ENCODE measurements at regions not wholly inside any gene's neighbourhood (a gene's known extent, or its start where the extent isn't known, plus 50 kb on each side); places are given as distances from the start of the nearest gene placed in this dataset.
"Not testable (repeated sequence)": the region's sequence is repeated elsewhere in the genome, so short reads cannot be mapped to it uniquely, and the experiment has no call there.

GRCh38 chr7:24395512-24395911 is 111.5 kb downstream of the NPY start:
- DNase-seq (ENCODE audit: low spot score), result no peak

GRCh38 chr7:24396387-24396786 is 112.4 kb downstream of the NPY start:
- DNase-seq (ENCODE audit: low spot score), result not testable (repeated sequence)

DNA sequence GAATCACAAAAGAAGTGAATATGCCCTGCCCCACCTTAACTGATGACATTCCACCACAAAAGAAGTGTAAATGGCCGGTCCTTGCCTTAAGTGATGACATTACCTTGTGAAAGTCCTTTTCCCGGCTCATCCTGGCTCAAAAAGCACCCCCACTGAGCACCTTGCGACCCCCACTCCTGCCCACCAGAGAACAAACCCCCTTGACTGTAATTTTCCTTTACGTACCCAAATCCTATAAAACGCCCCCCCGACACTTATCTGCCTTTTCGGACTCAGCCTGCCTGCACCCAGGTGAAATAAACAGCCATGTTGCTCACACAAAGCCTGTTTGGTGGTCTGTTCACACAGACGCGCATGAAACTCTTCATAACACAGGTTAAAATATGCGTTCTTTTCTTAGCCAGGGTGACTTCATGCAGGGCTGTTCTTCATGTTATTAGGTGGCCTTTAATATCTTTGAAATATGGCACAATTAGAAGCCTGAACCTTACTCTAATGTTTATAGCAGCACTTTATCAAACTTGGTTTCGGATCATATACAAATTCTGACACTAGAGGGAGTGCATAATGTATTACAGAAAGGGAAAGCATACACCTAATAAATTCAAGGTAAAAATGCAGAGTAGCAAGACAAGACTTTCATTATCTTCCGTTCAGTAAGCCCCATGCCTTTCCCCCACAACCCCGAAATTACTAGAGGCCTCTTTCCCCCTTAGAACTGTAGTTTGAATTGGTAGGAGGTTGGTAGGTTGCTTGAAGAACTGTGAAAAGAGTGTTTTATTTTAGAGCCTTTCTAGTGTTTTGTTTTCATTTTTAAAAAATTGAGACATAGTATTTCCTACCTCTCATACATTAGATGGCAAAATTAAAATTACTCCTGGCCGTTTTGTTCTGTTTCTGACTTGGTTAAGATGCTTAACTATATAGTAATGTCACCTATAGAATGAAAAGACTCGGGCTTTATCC is 117.9 kb downstream of the NPY start:
- DNase-seq (ENCODE audit: low spot score), result peak; percentile 62

DNA sequence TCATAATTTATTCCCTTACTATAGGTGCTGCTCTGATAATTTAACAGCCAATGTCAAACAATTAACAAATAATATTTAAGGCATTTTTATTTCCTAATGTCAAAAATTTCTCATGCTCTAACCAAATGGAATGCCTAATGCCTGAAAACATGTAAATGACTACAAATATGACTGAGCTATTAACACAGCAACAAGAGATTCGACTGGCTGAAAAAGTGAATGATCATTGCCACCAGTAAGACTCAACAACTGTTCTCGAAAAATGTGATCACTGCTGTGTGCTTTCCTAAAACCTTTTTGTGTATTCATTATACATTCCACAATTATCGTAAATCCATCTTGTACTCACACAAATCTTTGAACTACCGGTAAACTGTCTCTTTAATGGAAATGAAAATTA is 118.7 kb downstream of the NPY start:
- DNase-seq (ENCODE audit: low spot score), result no peak

DNA sequence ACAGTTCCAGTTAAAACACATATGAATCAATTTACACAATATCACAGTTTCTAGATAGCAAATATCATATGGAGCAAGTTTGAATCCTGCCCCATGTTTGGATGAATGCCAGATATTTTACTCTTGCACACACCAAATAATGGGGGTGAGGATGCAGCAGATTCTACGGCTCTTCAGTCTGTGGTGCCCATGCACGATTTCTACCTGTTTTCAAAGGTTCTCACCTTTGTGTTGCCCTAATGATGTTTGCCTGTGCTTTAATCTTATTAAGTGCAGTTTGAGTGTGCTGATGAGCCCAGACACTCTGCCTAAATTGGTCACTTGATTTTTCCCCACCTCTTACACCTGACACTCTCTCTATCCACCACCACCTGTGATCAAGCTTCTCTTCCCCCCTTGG is 119.6 kb downstream of the NPY start:
- DNase-seq (ENCODE audit: low spot score), result no peak

DNA sequence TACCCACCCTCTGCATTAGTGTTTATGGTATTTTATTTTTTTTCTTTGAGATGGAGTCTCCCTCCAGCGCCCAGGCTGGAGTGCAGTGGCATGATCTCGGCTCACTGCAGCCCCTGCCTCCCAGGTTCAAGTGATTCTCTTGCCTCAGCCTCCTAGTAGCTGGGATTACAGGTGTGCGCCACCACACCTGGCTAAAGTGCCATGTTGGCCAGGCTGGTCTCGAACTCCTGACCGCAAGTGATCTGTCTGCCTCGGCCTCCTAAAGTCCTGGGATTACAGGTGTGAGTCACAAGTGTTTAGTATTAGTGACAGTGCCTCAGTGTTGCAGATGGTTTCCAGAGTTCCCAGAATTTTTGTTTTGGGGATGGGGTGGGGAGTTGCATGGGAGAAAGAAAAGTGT is 120.3 kb downstream of the NPY start:
- no peak for DNase-seq (ENCODE audit: low spot score)

DNA sequence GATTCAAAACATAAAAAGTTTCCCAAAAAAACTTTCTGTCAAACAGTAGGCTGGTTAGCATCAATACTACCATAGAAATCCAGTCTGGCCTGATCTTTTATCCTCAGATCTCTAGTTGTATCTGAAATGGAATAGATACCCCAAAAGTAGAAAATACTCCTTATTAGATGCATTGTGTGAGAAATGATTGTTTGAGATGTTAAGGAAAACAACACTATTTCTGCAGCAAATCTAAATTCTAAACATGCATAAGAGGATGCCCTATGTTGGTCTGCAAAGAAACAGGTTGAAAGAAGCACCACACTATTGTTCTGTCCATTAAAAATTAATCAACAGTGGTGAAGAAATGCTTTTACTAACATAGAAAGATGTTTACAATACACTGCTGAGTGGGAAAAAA is 121.0 kb downstream of the NPY start:
- DNase-seq (ENCODE audit: low spot score), result no peak

DNA sequence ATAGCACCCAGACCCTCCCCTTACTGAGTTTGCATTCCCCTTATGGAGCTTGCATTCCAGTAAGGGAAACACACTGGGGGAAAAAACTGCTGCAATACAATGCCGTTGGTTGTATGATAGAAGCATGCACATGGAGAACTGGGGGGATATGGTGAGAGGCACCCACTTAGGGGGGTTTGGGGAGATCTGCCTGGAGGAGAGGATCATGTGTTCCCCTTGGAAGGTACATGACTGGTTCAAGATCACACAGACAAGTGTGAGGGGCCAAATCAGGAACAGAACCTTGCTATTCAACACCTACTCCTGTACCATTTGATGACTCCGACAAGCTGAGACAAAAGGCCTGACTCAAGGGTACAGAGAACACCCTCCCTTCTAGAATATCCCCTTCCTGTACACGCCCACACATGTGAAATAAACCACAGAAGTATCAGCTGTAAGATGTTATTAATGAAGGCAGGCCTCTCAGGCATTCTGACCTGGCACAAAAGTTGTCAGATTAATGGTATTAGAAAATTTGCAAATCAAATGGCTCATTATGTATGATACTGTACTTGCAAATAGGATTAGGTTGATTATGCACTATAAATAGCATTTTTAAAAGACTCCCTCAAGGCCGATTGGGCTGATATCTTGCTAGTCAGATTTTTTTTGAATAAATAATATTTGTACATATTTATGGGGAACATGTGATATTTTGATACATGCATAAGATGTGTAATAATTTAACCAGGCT is 122.2 kb downstream of the NPY start:
- no peak for DNase-seq (ENCODE audit: low spot score)

GRCh38 chr7:24406789-24407299 is 122.9 kb downstream of the NPY start:
- DNase-seq (ENCODE audit: low spot score), result no peak

- DNase-seq (ENCODE audit: low spot score), result no peak
Observed at GRCh38 chr7:24407965-24408364, 124.0 kb downstream of the NPY start.

DNA sequence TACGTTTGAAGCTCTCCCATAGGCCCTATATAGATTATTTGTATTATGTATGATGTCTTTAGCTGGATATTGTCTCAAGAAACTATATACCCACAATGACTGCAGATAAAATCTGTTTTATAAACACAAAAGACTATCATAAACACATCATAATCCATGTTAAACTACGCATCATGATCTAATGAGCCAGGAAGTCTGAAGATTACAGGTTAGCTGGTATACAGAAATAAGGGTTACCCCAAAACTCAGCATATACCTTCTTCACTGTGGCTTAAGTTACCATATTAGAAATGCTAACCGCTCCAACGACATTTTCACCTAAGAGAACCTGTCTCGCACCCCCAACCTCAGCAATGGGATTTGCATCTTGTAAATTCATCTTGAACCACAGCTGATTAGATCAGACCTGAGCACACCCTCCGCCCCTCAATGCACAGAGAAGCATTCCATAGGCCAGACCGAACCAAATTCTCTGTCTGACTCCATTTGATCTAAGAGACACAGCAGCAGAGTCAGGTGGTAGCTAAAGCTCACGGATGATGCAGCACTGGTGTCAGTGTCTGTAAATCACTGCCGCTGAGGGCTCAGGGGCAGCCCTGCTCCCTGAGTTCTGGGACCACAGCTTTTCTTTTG is 124.9 kb downstream of the NPY start:
- DNase-seq (ENCODE audit: low spot score), result no peak

DNA sequence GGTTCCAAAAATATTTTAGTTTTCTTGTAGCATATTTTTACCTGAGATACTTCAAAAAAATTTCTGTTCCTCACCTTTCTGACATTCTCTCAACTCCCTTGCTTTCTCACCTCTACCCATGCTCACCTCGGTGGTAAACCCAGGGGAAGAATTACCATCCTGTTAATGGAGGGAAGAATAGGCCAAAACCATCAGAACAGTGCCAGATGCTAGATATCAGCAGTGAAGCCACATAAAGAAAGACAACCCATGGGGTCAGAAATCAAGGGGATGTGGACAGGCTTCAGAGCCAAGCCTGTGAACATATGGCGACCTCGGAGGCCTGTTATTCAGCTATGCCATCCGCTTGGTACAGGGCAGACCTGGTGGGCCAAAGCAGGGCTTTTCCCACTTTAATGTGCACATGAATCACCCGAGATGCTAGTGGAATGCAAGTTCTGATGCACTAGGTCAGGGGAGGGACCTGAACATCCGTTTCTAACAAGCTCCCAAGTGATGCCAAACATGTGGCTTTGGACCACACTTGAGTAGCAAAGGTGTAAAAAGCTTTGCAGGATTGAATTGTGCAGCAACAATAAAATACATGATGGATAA is 125.5 kb downstream of the NPY start:
- no peak for DNase-seq (ENCODE audit: low spot score)

- no peak for DNase-seq (ENCODE audit: low spot score)
Observed at GRCh38 chr7:24411226-24411625, 127.2 kb downstream of the NPY start.

DNA sequence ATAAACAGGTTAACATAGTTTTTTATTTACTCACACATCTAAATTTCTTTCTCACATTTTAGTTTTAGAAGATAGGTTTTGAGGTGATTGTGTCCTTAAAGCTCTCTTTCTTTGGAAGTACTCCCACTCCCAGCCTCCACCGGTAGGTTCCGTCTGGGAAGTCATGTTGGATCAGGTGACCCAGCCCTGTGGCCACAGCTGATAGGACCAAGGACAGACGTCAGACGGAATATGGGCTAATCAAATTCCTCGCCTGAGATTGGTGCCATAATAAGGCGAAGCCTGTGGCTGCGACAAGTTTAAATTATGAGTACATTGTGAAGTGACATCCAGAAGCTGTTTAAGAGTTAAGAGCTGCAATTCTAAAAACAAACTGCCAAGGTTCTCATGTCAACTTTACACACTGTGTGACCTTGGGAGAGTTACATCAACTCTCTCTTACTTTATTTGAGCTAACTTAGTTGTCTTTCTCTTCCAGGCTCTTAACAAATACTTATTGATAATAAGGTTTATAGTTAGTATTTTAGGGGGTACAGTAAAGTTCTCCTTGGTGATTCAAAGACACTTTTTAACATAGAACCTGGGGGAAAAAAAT is 133.6 kb downstream of the NPY start:
- no peak for DNase-seq (ENCODE audit: low spot score)

GRCh38 chr7:24419077-24419476 is 135.1 kb downstream of the NPY start:
- no peak for DNase-seq (ENCODE audit: low spot score)

DNA sequence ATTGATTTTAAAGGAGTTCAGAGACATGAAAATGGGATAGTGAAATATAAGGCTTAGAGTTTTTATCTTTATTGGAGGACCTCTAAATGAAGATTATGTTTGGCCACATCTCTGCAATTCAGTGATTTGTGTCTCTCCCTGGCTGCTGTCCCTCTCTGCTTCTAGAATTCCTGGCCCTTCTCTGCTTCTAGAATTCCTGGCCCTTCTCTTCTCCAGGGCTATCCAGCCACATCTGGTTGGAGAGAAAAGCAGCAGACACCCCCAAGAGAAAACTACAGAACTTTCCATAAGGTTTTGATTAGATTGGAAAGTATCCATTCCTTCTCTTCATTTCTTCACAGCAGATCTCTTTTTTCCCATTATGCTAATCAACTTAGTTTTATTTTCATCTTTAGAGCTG is 135.5 kb downstream of the NPY start:
- DNase-seq (ENCODE audit: low spot score), result no peak

DNA sequence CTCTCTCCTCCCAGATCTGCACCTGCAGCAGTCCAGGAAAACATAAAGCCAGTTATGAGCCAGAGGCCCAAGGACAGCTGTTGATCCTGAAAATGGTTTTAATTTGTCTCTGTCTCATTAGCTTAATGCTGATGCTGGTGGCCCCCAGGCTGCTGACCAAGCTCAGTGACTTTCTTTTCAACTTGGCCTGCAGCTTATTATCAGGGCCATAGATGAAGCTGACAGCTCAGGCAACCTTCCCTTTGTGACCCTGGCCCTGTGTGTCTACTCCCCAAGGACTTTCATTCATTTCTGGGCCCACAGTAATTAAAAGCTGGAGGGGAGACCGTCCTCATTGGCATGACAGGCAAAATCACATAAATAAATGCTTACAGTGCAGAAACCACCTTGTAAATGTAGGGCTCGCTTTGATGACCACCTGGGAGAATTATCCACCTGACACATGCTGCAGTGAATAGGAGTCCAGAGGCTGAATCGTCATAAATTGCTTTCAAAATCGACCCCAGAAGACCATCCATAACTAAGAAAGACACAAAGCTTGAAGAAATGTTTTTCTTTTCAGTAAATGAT is 138.5 kb downstream of the NPY start:
- DNase-seq (ENCODE audit: low spot score), result no peak

GRCh38 chr7:24425664-24426063 is 141.7 kb downstream of the NPY start:
- DNase-seq (ENCODE audit: low spot score), result no peak

DNA sequence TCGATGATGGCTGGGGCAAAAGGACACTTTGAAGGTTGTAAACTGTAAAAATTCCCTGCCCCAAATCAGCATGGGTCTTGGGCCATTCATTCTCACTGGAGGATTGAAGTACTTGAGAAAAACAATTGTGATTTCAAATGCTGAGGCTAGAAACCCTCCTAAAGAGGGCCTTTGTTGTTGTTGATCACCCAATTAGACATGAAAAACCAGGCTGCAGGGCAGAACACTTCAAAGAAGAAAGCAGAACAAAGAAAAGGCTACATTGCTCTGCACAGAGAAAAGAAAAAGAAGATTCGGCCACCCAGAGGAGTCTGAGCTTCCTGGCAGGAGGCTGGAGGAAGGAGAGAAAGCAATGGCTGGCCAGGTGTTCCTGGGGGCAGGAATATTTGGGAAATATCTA is 143.1 kb downstream of the NPY start:
- DNase-seq (ENCODE audit: low spot score), result no peak

DNA sequence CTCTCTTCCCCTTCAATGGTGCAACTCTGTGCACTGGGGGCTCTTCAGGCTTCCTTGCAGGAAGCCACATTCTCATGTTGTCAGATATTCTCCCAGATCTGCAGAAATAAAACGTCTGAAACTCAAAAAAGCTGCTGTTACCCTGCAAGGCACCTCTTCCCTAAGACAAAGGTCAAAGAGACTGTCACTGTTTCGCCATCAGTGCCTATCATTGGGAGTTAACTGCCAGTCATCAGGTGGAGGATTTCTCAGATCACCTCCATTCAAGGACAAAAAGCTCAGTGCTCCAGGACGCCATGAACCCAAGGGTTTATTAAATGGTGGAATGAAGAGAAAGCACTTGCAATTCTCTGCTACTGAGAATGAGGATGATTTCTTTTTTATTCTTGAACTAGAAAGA is 144.6 kb upstream of the PALS2 start:
- DNase-seq (ENCODE audit: low spot score), result no peak

- no peak for DNase-seq (ENCODE audit: low spot score)
Observed at GRCh38 chr7:24432677-24433076, 140.6 kb upstream of the PALS2 start.

DNA sequence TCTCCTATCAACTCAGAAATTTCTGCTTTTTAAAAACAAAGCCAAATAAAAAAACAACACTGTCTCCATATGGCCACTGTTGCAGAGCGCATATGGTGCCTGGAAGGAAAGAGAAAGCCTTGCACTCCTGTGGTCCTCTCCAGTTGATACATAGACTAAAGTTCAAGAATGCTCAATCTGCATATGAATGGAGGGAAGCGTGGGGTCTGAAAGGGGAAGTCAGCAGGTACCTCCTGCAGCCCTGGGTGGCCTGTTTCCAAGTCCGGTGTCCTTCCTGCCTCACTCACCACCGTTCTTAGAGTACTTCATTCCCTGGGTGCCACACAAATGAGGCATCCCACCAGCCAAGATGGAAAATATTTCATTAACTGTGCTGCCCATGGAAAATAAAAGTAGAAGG is 138.3 kb upstream of the PALS2 start:
- no peak for DNase-seq (ENCODE audit: low spot score)
